IPS-18c (cell line): ENCODE measurements at regions not wholly inside any gene's neighbourhood (a gene's known extent, or its start where the extent isn't known, plus 50 kb on each side); places are given as distances from the start of the nearest gene placed in this dataset.
A peak's percentile ranks its signal among the peaks of the same experiment; 100 is the strongest.
"Not testable (repeated sequence)": the region's sequence is repeated elsewhere in the genome, so short reads cannot be mapped to it uniquely, and the experiment has no call there.

Experiments used
- H3K4me3 ChIP-seq: 2 replicates; pipeline ENCODE4 v1.7.0; 2013; ENCODE audit warnings: low read depth, mild to moderate bottlenecking, low read length, moderate library complexity; ENCODE audit not compliant: insufficient read depth
- H3K9me3 ChIP-seq: one replicate; pipeline ENCODE4 v1.6.1; 2013; ENCODE audit warnings: mild to moderate bottlenecking, low read length, moderate library complexity; ENCODE audit not compliant: control insufficient read depth, insufficient read depth

DNA sequence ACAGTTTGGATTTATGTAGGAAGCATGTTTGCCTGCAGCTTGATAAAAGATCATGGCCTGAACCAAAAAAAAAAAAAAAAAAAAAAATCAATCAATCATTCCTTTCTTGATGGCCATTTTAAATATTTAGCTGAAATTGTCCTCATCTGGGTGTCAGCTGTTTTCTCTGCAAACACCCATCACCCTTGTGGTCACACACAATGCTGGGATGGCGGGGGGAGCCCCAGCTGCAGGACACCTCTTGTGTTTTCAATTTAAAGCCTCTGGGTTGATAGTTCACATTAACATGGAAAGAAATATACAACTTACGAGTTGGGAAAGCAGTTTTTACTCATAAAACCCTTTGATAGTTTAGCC, 160.4 kb downstream of the ZFP64 start:
- peaks cover 2% of the 10 kb centered on the region for H3K9me3 ChIP-seq
- no peak overlapping the region for H3K4me3 ChIP-seq

DNA sequence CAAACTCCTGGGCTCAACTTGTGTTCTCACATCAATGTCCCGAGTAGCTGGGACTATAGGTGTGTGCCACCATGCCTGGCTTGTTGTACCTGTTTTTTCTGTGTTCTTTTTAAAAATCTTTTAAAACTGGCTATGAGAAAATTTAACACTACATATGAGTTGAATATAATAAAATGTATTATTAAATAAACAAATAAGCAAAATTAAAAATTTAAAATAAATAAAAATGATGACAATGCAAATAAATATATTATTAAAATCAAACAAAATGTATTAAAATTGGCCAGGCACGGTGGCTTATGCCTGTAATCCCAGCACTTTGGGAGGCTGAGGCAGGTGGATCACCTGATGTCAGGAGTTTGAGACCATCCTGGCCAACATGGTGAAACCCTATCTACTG, 162.4 kb downstream of the ZFP64 start:
- not testable (repeated sequence) for H3K4me3 ChIP-seq, H3K9me3 ChIP-seq

DNA sequence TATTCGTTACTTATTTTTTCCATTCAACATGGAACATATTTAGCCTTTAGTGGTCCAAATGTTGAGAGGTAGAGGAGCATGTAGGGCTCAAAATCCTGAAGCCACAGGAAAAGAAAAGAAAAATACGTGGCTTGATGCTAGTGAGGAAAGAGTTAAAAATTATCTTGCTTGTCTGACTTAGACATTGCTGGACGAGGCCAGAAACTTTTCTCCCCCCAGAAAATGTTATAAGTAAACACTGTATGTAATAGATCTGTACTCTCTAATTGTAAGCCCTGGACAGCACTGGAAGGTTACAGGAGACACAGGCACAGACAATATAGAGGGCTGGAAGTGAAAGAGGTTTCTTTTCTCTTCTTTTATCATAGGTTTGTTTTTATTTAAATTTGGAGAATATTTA, 165.6 kb downstream of the ZFP64 start:
- Histone ChIP-seq H3K4me3 (no peak overlapping the region), H3K9me3 (peaks cover 2% of the 10 kb centered on the region)

DNA sequence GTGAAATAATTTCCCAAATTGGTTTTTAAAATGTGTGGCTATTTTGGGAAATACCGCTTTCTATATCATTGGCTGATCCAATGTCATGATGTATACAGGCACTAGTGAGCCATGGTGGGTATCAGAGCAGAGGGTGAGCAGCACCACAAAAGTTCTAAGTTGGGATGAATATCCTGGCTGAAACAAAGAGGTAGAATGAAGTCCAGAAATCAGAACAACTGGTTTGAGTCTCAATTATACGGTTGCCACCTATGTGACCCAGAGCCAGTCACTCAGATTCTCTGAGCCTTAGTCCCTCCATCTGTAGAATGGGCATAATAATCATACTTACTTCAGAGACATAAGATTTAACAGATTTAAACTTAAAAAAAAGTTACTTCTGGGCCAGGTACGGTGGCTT, 172.3 kb downstream of the ZFP64 start:
- H3K9me3 ChIP-seq = no peaks in the 10 kb centered on the region
- H3K4me3 ChIP-seq = no peak overlapping the region

DNA sequence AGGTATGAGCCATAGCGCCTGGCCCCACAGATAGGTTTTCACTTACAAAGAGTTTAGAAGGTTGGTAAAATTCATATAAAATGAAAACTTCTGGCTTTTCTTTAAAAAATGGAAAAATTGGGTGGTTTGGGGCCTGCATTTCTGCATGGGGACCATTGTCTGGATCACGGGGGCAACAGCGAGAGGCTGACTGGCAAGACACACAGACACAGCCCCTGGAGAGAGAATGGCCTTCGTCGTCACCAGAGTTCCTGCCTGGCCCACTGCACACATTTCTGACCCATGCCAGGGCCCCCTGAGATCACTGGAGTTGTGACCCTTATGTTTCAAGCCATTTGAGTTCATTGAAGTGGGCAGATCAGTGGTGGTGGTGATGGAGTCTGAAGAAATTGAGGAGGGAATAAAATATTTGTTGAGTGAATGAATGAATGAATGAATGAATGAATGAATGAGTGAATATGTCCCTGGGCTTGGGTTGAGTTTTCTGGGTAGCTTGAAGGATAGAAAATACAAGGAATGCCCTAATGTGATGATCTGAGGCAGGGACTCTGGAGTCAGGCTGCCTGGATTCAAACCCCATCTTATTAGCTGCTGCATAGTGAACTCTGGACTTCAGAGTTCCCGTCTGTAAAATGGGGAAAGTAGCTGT, 173.8 kb downstream of the ZFP64 start:
- no peak overlapping the region for H3K4me3 ChIP-seq
- H3K9me3 ChIP-seq = no peaks in the 10 kb centered on the region

DNA sequence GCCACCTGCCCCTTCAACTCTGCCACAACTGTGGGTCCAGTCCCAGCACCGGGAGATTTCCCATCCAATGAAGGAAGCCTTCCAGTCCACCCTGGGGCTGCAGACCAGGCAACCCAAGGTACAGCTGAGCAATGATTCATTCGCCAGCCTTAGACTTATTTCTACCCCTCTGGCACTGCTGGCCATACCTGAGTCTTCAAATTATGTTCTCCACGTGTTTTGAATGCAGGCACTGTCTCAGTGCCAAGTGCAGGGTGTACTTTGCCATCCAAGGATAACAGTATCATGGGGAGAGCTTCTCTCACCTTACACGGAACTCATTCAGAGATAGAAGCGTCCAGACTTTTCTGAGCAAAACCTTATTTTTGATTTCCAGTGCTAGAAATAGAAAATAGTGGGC, 175.6 kb downstream of the ZFP64 start:
- no peak overlapping the region for H3K4me3 ChIP-seq
- no peaks in the 10 kb centered on the region for H3K9me3 ChIP-seq

DNA sequence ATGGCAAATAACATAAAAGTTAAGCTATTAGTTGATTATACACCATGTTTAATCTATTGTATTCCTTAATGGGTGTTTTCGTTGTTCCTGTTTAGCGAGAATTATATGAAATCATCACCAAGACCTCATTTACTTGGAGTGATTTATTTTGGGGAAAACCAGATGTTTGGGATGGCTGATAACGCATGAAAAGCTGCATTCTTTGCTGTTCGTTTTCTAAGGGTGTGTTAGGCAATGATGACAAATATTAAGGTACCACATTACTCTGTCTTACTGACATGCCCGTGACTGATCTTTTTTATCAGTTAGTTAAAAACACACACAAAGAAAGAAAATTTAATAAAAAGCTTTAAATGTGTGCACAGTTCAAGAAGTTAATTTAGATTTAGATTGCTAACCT, 176.4 kb downstream of the ZFP64 start:
- H3K4me3 ChIP-seq = no peak overlapping the region
- no peaks in the 10 kb centered on the region for H3K9me3 ChIP-seq

DNA sequence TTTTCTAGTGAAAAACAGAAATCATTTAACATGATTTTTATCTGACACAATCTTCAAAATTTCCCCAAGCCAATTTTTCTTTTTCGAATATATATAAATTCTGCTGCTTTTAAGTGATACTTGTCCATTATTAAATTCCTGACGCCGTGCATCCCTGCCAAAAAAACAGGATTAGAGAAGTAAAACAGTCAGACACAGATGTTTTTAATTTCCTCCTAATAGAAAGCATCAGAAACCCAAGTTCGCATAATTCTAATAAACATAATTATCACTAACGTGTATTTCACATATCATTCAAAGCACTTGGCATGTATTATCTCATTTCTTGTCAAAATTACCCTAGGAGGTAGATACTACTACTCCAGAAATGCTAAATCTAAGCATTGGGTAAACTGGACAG, 179.5 kb downstream of the ZFP64 start:
- Histone ChIP-seq H3K9me3 (no peaks in the 10 kb centered on the region), H3K4me3 (no peak overlapping the region)

DNA sequence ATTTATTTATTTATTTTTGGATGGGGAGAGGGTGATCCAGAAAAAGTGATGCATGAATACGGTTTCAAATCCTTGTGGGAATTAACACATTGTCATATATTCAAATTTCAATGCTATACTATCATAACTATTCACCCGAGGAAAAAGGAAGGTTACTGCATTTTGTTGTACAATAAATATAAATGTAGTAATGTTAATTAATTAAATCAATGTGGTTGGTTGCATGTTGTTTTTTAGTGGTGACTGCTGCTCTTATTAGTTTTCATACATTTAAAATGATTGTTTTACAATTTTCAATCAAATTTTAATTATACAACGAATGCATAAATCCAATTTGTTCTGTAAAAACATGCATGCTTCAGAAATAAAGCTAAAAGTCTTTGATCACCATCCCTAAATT, 180.5 kb downstream of the ZFP64 start:
- H3K9me3 ChIP-seq = no peaks in the 10 kb centered on the region
- no peak overlapping the region for H3K4me3 ChIP-seq

DNA sequence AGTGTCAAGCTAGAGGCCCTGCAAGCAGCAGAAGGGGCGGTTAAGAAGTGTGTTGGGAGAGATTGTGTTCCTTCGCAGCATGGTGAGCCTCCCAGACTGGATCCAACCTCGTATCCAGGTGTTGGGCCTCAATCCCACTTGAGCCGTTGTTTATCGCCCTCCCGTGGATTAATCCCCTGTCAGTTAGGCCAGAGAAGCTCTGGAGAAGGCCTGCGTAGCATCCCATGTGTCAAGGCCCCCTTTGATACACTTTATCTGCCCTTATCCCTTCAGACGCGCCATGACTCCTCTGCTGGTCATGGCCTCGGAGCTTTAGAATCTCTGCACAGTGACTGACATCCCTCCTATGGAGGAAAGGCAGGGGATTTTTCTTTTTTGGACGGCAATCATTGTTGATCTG, 181.0 kb downstream of the ZFP64 start:
- no peaks in the 10 kb centered on the region for H3K9me3 ChIP-seq
- no peak overlapping the region for H3K4me3 ChIP-seq

DNA sequence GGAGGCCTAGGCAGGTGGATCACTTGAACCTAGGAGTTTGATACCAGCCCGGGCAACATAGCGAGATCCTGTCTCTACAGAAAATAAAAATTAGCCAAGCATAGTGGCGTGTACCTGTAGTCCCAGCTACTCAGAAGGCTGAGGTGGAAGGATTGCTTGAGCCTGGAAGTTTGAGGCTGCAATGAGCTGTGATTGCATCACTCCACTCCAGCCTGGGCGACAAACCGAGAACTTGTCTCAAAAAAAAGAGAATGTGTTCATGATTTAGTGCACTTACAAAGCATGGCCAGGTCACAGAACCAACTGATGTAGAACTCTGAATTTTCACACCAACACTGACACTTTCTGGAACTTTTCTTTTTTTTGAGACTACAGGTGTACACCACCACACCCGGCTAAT, 182.7 kb downstream of the ZFP64 start:
- no peak overlapping the region for H3K4me3 ChIP-seq
- no peaks in the 10 kb centered on the region for H3K9me3 ChIP-seq

DNA sequence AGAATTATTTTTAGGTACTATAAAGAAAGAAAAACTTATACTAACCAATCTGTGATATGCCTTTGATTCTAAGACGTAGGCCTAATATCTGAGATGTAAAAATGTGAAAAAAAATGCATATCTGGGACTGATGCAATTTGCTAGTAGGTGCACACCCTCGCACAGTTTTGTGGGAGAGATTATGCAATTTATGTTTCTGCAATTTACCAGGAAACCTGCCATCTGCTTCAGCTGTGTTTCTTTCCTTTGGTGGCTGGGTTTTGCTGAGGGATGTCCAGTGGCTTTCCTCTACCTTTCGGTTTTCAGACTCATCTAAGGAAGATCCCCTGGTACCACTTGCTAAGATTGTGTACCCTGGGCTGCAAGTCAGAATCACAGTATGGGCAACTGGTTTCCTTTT, 186.9 kb downstream of the ZFP64 start:
- Histone ChIP-seq H3K4me3 (no peak overlapping the region), H3K9me3 (no peaks in the 10 kb centered on the region)

DNA sequence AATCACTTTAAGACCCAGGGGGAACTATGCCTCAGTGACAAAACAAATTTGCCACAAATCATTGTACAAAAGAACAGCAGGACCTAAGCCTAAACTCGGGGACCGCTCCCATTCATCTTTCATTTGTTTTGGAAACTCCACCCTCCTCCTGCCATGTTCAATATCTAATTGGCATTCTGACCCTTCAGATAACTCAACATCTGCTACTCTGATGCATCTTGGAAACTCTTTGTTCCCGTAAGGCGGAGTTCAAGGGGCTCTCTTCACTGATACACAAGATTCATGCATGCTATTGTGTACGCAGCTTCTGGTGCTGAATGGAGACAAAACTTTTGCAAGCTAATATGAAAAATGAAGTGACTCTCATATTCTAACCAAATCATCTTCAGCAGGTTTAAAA, 187.6 kb downstream of the ZFP64 start:
- Histone ChIP-seq H3K4me3 (no peak overlapping the region), H3K9me3 (no peaks in the 10 kb centered on the region)

DNA sequence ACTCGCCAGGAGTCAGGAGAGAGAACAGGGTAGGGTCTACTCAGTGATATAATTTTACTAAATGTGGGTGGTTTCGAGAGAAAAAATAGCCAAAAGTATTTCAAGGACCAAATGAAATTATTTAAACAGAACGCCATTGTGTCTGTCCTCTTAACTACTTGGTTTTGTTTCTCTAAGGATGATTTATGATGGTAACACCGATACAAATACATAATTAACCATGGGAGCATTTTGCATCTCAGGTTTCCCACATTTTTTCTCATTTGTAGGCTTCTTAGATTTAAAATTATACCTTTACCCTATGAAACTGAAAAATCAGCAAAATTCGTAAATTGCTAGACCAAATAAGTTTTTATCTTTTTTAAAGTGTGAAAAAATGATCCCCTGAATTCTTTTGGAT, 188.2 kb downstream of the ZFP64 start:
- Histone ChIP-seq H3K9me3 (no peaks in the 10 kb centered on the region), H3K4me3 (no peak overlapping the region)

DNA sequence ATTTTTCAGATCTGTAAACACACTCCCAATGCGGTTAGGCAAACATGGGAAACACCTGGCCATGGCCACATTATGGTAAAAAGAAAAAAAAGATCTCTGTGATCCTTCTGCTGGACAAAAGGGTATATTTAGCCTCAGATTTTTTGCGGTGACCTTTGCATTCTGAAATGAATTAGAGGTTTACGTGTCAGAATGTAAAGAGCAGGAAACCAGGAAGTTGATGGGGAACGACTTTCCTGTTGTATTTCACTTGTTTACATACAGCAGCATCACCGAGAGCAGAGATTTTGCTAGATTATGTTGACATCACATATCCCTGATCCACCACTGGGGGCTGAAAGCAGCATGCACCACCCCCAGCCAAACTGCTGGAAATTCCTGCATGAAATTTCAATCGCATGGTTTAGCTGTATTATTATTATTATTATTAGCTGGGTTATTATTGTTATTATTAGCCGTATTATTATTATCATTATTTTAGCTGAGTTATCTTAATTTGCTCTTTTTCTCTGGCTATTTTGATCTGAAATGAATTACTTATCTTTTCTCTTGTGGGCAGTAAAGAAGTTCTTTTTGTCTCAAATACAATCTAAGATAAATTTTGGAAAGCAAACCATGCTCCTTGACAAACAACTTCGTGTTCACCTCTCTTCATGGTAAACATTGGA, 189.4 kb downstream of the ZFP64 start:
- peak overlapping the region; percentile 21; the same call in 1 of the 2 replicates for H3K4me3 ChIP-seq
- H3K9me3 ChIP-seq = no peaks in the 10 kb centered on the region

DNA sequence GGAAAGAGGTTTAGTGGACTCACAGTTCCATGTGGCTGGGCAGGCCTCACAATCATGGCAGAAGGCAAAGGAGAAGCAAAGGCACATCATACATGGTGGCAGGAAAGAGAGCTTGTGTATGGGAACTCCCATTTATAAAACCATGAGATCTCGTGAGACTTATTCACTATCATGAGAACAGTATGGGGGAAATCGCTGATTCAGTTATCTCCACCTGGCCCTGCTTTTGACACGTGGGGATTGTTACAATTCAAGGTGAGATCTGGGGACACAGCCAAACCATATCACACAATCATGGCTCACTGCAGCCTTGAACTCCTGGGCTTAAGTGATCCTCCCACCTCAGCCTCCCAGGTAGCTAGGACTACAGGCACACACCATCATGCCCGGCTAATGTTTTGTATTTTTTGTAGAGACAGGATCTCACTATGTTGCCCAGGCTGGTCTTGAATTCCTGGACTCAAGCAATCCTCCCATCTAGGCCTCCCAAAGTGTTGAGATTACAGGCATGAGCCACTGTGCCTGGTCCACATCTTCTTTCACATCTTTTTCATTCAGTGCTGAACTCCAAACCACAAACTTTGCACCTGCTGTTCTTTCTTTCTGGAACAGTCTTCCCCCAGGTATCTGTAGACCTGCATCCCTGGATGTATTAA, 194.2 kb downstream of the ZFP64 start:
- not testable (repeated sequence) for H3K4me3 ChIP-seq, H3K9me3 ChIP-seq

DNA sequence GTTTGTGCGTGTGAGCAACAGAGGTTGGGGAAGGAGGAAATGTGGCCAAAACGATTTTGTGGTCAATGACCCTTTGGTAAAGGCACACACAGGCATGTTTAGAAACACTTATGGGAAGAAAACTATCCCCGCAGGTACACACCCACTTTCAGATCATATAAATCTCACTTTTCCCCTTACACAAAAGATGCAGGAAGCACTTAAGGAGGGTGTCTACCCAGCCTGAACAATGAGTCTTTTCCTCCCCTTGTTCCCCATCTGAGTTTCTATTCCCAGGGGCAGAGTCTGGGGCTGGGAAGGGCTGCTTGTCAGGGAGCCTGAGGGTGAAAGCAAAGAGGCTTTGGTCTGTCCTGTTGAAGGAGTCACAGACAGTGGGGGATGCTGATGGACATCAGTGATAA, 193.2 kb upstream of the SALL4 start:
- H3K4me3 ChIP-seq = no peak overlapping the region

DNA sequence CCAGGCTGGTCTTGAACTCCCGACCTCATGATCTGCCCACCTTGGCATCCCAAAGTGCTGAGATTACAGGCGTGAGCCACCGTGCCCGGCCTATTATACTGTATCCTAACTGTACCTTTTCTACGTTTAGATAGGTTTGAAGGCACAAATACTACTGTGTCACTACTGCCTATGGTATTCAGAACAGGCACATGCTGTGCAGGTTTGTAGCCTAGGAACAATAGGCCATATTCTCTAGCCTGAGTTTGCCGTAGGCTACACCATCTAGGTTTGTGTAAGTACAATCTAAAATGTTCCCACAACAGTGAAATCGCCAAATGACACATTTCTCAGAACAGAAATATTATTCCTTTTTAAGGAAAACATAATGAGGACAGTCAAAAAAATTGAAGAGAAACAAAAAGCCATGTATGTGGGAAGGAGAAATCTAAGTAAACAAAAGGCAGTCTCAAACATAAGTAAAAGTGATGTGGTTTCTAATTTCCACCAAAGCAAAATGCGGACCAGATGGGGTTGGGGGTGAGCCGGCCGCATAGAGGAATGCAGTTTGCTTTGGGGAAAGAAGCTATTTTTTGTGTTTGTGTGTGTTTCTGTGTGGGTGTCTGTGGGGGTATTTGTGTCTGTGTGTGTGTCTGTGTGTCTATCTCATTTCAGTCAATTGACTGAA, 192.6 kb upstream of the SALL4 start:
- Histone ChIP-seq H3K4me3 (no peak overlapping the region), H3K9me3 (no peaks in the 10 kb centered on the region)

More for the DNA sequence above, 193.2 kb upstream of the SALL4 start:
- H3K9me3 ChIP-seq = no peaks in the 10 kb centered on the region
